ENCODE measurements at regions not wholly inside any gene's neighbourhood (a gene's known extent, or its start where the extent isn't known, plus 50 kb on each side); places are given as distances from the start of the nearest gene placed in this dataset.

- intact Hi-C loops (cut with DNase I): no loop called here
- DNase-seq (no peak), ATAC-seq (no peak)
- Histone ChIP-seq H3K4me1 (peaks cover 0 to 4% of the 10 kb centered on the region in 2 donors), H3K36me3 (no peaks in the 10 kb centered on the region), H3K27me3 (no peaks in the 10 kb centered on the region), H3K4me3 (no peak overlapping the region), H3K27ac (no peak overlapping the region), H3K9me3 (no peaks in the 10 kb centered on the region)
- TF ChIP-seq CTCF (IDR thresholded peaks at IDR 0.05): no peak
Observed at GRCh38 chr2:204033611-204034495, 97.3 kb downstream of the ICOS start.

GRCh38 chr2:204036706-204037105, 100.1 kb downstream of the ICOS start:
- DNase-seq: no peak
- Histone ChIP-seq H3K27me3 (no peaks in the 10 kb centered on the region), H3K27ac (no peak overlapping the region), H3K9me3 (no peaks in the 10 kb centered on the region), H3K4me3 (no peak overlapping the region), H3K4me1 (no peaks in the 10 kb centered on the region), H3K36me3 (no peaks in the 10 kb centered on the region)
- no peak for ATAC-seq
- intact Hi-C loops (cut with DNase I): no loop called here
- TF ChIP-seq CTCF (IDR thresholded peaks at IDR 0.05): no peak

GRCh38 chr2:204037286-204037685, 100.7 kb downstream of the ICOS start:
- no peaks in the 10 kb centered on the region for H3K27me3 ChIP-seq
- TF ChIP-seq CTCF (IDR thresholded peaks at IDR 0.05): no peak
- H3K4me1 ChIP-seq: no peaks in the 10 kb centered on the region
- peaks cover 0 to 3% of the 10 kb centered on the region in 2 donors for H3K9me3 ChIP-seq
- H3K27ac ChIP-seq: no peak overlapping the region
- ATAC-seq (no peak), DNase-seq (no peak)
- no peak overlapping the region for H3K4me3 ChIP-seq
- no peaks in the 10 kb centered on the region for H3K36me3 ChIP-seq
- intact Hi-C loops (cut with DNase I): no loop called here

- Histone ChIP-seq H3K4me1 (no peaks in the 10 kb centered on the region), H3K27ac (no peak overlapping the region), H3K36me3 (no peaks in the 10 kb centered on the region), H3K27me3 (no peaks in the 10 kb centered on the region), H3K4me3 (no peak overlapping the region), H3K9me3 (peaks cover 0 to 3% of the 10 kb centered on the region in 2 donors)
- no peak for DNase-seq
- TF ChIP-seq CTCF (IDR thresholded peaks at IDR 0.05): no peak
- ATAC-seq: no peak
- intact Hi-C loops (cut with DNase I): no loop called here
Observed at GRCh38 chr2:204039298-204039838, 102.8 kb downstream of the ICOS start.

- H3K27me3 ChIP-seq: no peaks in the 10 kb centered on the region
- H3K27ac ChIP-seq: no peak overlapping the region
- H3K9me3 ChIP-seq: peaks cover 0 to 3% of the 10 kb centered on the region in 2 donors
- intact Hi-C loops (cut with DNase I): no loop called here
- no peak for ATAC-seq
- H3K36me3 ChIP-seq: no peaks in the 10 kb centered on the region
- H3K4me3 ChIP-seq: no peak overlapping the region
- DNase-seq: no peak
- no peaks in the 10 kb centered on the region for H3K4me1 ChIP-seq
- no peak for TF ChIP-seq CTCF (IDR thresholded peaks at IDR 0.05)
Observed at GRCh38 chr2:204040016-204040415, 103.5 kb downstream of the ICOS start.
